Motor neuron (in vitro differentiated cells): ENCODE measurements at regions not wholly inside any gene's neighbourhood (a gene's known extent, or its start where the extent isn't known, plus 50 kb on each side); places are given as distances from the start of the nearest gene placed in this dataset.

ENCODE experiments used
- ATAC-seq, 8 experiments: fragments of 200-7000 bp; cut with Tn5 transposase; replicated peaks in 6 of 8; 2 replicates each; pipeline ENCODE4 v1.8.0; 2021; ENCODE audit warnings: mild to moderate bottlenecking in 8 of 8, moderate library complexity in 8 of 8
- H3K27ac ChIP-seq, 2 donors: fragments of 250-450 bp; sonication (Bioruptor Pico); 2 replicates each; pipeline ENCODE4 v1.9.0; 2021; ENCODE audit warnings: antibody characterized with exemption in 2 of 2, mild to moderate bottlenecking in 2 of 2, moderate library complexity in 1 of 2
- H3K4me1 ChIP-seq, 2 donors: fragments of 250-450 bp; sonication (Bioruptor Pico); replicated peaks in 1 of 2; 2 replicates each; pipeline ENCODE4 v1.6.1; 2021; ENCODE audit warnings: antibody characterized with exemption in 2 of 2, mild to moderate bottlenecking in 2 of 2, moderate library complexity in 1 of 2
- H3K4me3 ChIP-seq, 5 donors: fragments of 250-450 bp; sonication (Bioruptor Pico); 2 replicates each; pipeline ENCODE4 v1.9.0; 2021; ENCODE audit warnings: antibody characterized with exemption in 5 of 5, mild to moderate bottlenecking in 5 of 5, moderate library complexity in 4 of 5
- WGBS, 10 experiments: fragments of 450-650 bp; shearing (Covaris generic); methylation state at CpG; one replicate each; pipeline ENCODE4 v1.0.0; 2022; 5-methylcytosine and 5-hydroxymethylcytosine counted together
- in situ Hi-C, 9 experiments: fragments of 400-800 bp; cut with MboI; loops; one replicate each; pipeline ENCODE4 v1.15.0; 2021; ENCODE audit warnings: low sequenced_read_pairs in 9 of 9, low pct_unique_long_range_greater_than_20kb in 2 of 9; ENCODE audit not compliant: unreplicated experiment in 9 of 9

- in situ Hi-C loops: no loop called here
Measured at GRCh38 chr6:92906385-92906784, 513.0 kb downstream of the EPHA7 start.

GRCh38 chr6:92893741-92894140 is 525.6 kb downstream of the EPHA7 start:
- in situ Hi-C loops: no loop called here
- no peak for ATAC-seq
- no peak overlapping the region for H3K27ac ChIP-seq
- WGBS, 10 experiments: 11 to 94% (median 82%) methylated on average over 2 to 3 of the region's 3 CpGs
- H3K4me1 ChIP-seq: no peaks in the 10 kb centered on the region
- H3K4me3 ChIP-seq: no peak overlapping the region

More at GRCh38 chr6:92906385-92906784, 513.0 kb downstream of the EPHA7 start:
- peak in 1 of 8 experiments; percentile 66 for ATAC-seq
- WGBS, 10 experiments: 0 to 80% (median 45%) methylated on average over 1 of the region's 1 CpG; no CpG with 5 or more reads in 1 of the 10 experiments
- Histone ChIP-seq H3K4me1 (no peaks in the 10 kb centered on the region), H3K4me3 (no peak overlapping the region), H3K27ac (no peak overlapping the region)

- H3K4me1 ChIP-seq: no peaks in the 10 kb centered on the region
- no peak overlapping the region for H3K4me3 ChIP-seq
- in situ Hi-C loops: no loop called here
- WGBS, 10 experiments: 0 to 100% (median 80%) methylated on average over 1 of the region's 1 CpG; no CpG with 5 or more reads in 1 of the 10 experiments
- ATAC-seq: peak in 2 of 8 experiments; percentile 27 to 70
- H3K27ac ChIP-seq: no peak overlapping the region
Measured at GRCh38 chr6:92892626-92893170, 526.7 kb downstream of the EPHA7 start.

GRCh38 chr6:92888316-92888715 is 531.0 kb downstream of the EPHA7 start:
- no peaks in the 10 kb centered on the region for H3K4me1 ChIP-seq
- ATAC-seq: no peak
- H3K27ac ChIP-seq: no peak overlapping the region
- in situ Hi-C loops: no loop called here
- no peak overlapping the region for H3K4me3 ChIP-seq

GRCh38 chr6:92887871-92888270 is 531.5 kb downstream of the EPHA7 start:
- in situ Hi-C loops: no loop called here
- ATAC-seq: no peak
- no peak overlapping the region for H3K27ac ChIP-seq
- no peak overlapping the region for H3K4me3 ChIP-seq
- no peaks in the 10 kb centered on the region for H3K4me1 ChIP-seq

GRCh38 chr6:92879526-92879925 is 539.8 kb downstream of the EPHA7 start:
- 20 to 100% (median 61%) methylated on average over 1 to 7 of the region's 8 CpGs; no CpG with 5 or more reads in 2 of the 10 experiments for WGBS, 10 experiments
- no peak overlapping the region for H3K27ac ChIP-seq
- in situ Hi-C loops: no loop called here
- no peak for ATAC-seq
- H3K4me1 ChIP-seq: no peaks in the 10 kb centered on the region
- H3K4me3 ChIP-seq: no peak overlapping the region

- Histone ChIP-seq H3K27ac (no peak overlapping the region), H3K4me1 (no peaks in the 10 kb centered on the region), H3K4me3 (no peak overlapping the region)
- in situ Hi-C loops: no loop called here
- no peak for ATAC-seq
- 5 to 100% (median 28%) methylated on average over 1 to 3 of the region's 3 CpGs; no CpG with 5 or more reads in 2 of the 10 experiments for WGBS, 10 experiments
Measured at GRCh38 chr6:92864966-92865555, 554.3 kb downstream of the EPHA7 start.

- Histone ChIP-seq H3K4me3 (no peak overlapping the region), H3K4me1 (no peaks in the 10 kb centered on the region), H3K27ac (no peak overlapping the region)
- 0 to 100% (median 75%) methylated on average over 2 to 3 of the region's 3 CpGs; no CpG with 5 or more reads in 2 of the 10 experiments for WGBS, 10 experiments
- ATAC-seq: no peak
- in situ Hi-C loops: no loop called here
Measured at GRCh38 chr6:92849636-92850035, 569.7 kb downstream of the EPHA7 start.

GRCh38 chr6:92848901-92849300 is 570.5 kb downstream of the EPHA7 start:
- no peak overlapping the region for H3K27ac ChIP-seq
- no peaks in the 10 kb centered on the region for H3K4me1 ChIP-seq
- in situ Hi-C loops: no loop called here
- H3K4me3 ChIP-seq: no peak overlapping the region
- no peak for ATAC-seq

GRCh38 chr6:92848459-92848858 is 570.9 kb downstream of the EPHA7 start:
- no peaks in the 10 kb centered on the region for H3K4me1 ChIP-seq
- in situ Hi-C loops: no loop called here
- H3K4me3 ChIP-seq: no peak overlapping the region
- no peak for ATAC-seq
- WGBS, 10 experiments: 10 to 100% (median 87%) methylated on average over 1 to 4 of the region's 4 CpGs; no CpG with 5 or more reads in 2 of the 10 experiments
- no peak overlapping the region for H3K27ac ChIP-seq

- Histone ChIP-seq H3K4me3 (no peak overlapping the region), H3K27ac (no peak overlapping the region), H3K4me1 (no peaks in the 10 kb centered on the region)
- ATAC-seq: no peak
- in situ Hi-C loops: no loop called here
Measured at GRCh38 chr6:92847988-92848387, 571.4 kb downstream of the EPHA7 start.

GRCh38 chr6:92840246-92840930 is 579.0 kb downstream of the EPHA7 start:
- H3K4me3 ChIP-seq: no peak overlapping the region
- peak in 1 of 8 experiments; percentile 35 for ATAC-seq
- no peaks in the 10 kb centered on the region for H3K4me1 ChIP-seq
- in situ Hi-C loops: no loop called here
- 48 to 100% (median 91%) methylated on average over 2 to 4 of the region's 4 CpGs; no CpG with 5 or more reads in 1 of the 10 experiments for WGBS, 10 experiments
- H3K27ac ChIP-seq: no peak overlapping the region

GRCh38 chr6:92828788-92829187 is 590.6 kb downstream of the EPHA7 start:
- Histone ChIP-seq H3K4me1 (no peaks in the 10 kb centered on the region), H3K4me3 (no peak overlapping the region), H3K27ac (no peak overlapping the region)
- in situ Hi-C loops: no loop called here
- ATAC-seq: no peak
- 17 to 100% (median 86%) methylated on average over 1 of the region's 1 CpG for WGBS, 10 experiments

- H3K4me3 ChIP-seq: no peak overlapping the region
- peaks cover 0 to 3% of the 10 kb centered on the region in 2 donors for H3K4me1 ChIP-seq
- H3K27ac ChIP-seq: no peak overlapping the region
- in situ Hi-C loops: no loop called here
- no peak for ATAC-seq
- WGBS, 10 experiments: 0 to 100% (median 75%) methylated on average over 1 to 2 of the region's 2 CpGs; no CpG with 5 or more reads in 2 of the 10 experiments
Measured at GRCh38 chr6:92827104-92827503, 592.3 kb downstream of the EPHA7 start.
